ENCODE measurements at regions not wholly inside any gene's neighbourhood (a gene's known extent, or its start where the extent isn't known, plus 50 kb on each side); places are given as distances from the start of the nearest gene placed in this dataset.
A peak's percentile ranks its signal among the peaks of the same experiment; 100 is the strongest.

GRCh38 chr11:80638296-80638695 is 1197.5 kb upstream of the TENM4 start:
- Histone ChIP-seq H3K4me1 (ENCODE audit: control insufficient read depth, insufficient read depth, low read length, poor library complexity, severe bottlenecking) (no peaks in the 10 kb centered on the region), H3K9me3 (ENCODE audit: control insufficient read depth, low read length) (no peaks in the 10 kb centered on the region), H3K27ac (ENCODE audit: low read depth, low read length, severe bottlenecking) (no peak overlapping the region), H3K4me3 (ENCODE audit: extremely low read depth, insufficient read depth, low read length, poor library complexity, severe bottlenecking) (no peak overlapping the region), H3K36me3 (ENCODE audit: control insufficient read depth, insufficient read depth, low read length) (no peaks in the 10 kb centered on the region)
- WGBS, 2 experiments (ENCODE audit: insufficient coverage in 2 of 2): 90 to 95% methylated on average over 2 to 3 of the region's 3 CpGs

GRCh38 chr11:80637571-80637970 is 1196.7 kb upstream of the TENM4 start:
- 100% methylated on average over 2 of the region's 2 CpGs; no CpG with 5 or more reads in 1 of the 2 experiments for WGBS, 2 experiments (ENCODE audit: insufficient coverage in 2 of 2)
- no peaks in the 10 kb centered on the region for H3K9me3 ChIP-seq (ENCODE audit: control insufficient read depth, low read length)
- no peaks in the 10 kb centered on the region for H3K4me1 ChIP-seq (ENCODE audit: control insufficient read depth, insufficient read depth, low read length, poor library complexity, severe bottlenecking)
- H3K27ac ChIP-seq (ENCODE audit: low read depth, low read length, severe bottlenecking): no peak overlapping the region
- H3K4me3 ChIP-seq (ENCODE audit: extremely low read depth, insufficient read depth, low read length, poor library complexity, severe bottlenecking): no peak overlapping the region
- H3K36me3 ChIP-seq (ENCODE audit: control insufficient read depth, insufficient read depth, low read length): no peaks in the 10 kb centered on the region

GRCh38 chr11:80636999-80637398 is 1196.2 kb upstream of the TENM4 start:
- Histone ChIP-seq H3K9me3 (ENCODE audit: control insufficient read depth, low read length) (no peaks in the 10 kb centered on the region), H3K4me1 (ENCODE audit: control insufficient read depth, insufficient read depth, low read length, poor library complexity, severe bottlenecking) (no peaks in the 10 kb centered on the region), H3K27ac (ENCODE audit: low read depth, low read length, severe bottlenecking) (no peak overlapping the region), H3K4me3 (ENCODE audit: extremely low read depth, insufficient read depth, low read length, poor library complexity, severe bottlenecking) (no peak overlapping the region), H3K36me3 (ENCODE audit: control insufficient read depth, insufficient read depth, low read length) (no peaks in the 10 kb centered on the region)
- whole genome bisulfite sequencing, 2 experiments (ENCODE audit: insufficient coverage in 2 of 2): no CpG with 5 or more reads among the region's 3 CpGs

GRCh38 chr11:80635178-80635577 is 1194.3 kb upstream of the TENM4 start:
- Histone ChIP-seq H3K4me3 (ENCODE audit: extremely low read depth, insufficient read depth, low read length, poor library complexity, severe bottlenecking) (no peak overlapping the region), H3K4me1 (ENCODE audit: control insufficient read depth, insufficient read depth, low read length, poor library complexity, severe bottlenecking) (no peaks in the 10 kb centered on the region), H3K27ac (ENCODE audit: low read depth, low read length, severe bottlenecking) (no peak overlapping the region), H3K9me3 (ENCODE audit: control insufficient read depth, low read length) (no peaks in the 10 kb centered on the region), H3K36me3 (ENCODE audit: control insufficient read depth, insufficient read depth, low read length) (no peaks in the 10 kb centered on the region)
- 83% methylated on average over 1 of the region's 3 CpGs; no CpG with 5 or more reads in 1 of the 2 experiments for WGBS, 2 experiments (ENCODE audit: insufficient coverage in 2 of 2)

- Histone ChIP-seq H3K36me3 (ENCODE audit: control insufficient read depth, insufficient read depth, low read length) (no peaks in the 10 kb centered on the region), H3K4me1 (ENCODE audit: control insufficient read depth, insufficient read depth, low read length, poor library complexity, severe bottlenecking) (no peaks in the 10 kb centered on the region), H3K9me3 (ENCODE audit: control insufficient read depth, low read length) (no peaks in the 10 kb centered on the region), H3K4me3 (ENCODE audit: extremely low read depth, insufficient read depth, low read length, poor library complexity, severe bottlenecking) (no peak overlapping the region), H3K27ac (ENCODE audit: low read depth, low read length, severe bottlenecking) (peak overlapping the region; percentile 55)
- 69 to 85% methylated on average over 2 of the region's 4 CpGs for WGBS, 2 experiments (ENCODE audit: insufficient coverage in 2 of 2)
Observed at GRCh38 chr11:80632691-80633090, 1191.9 kb upstream of the TENM4 start.

GRCh38 chr11:80632156-80632555 is 1191.3 kb upstream of the TENM4 start:
- H3K27ac ChIP-seq (ENCODE audit: low read depth, low read length, severe bottlenecking): peak overlapping the region; percentile 55
- 100% methylated on average over 1 of the region's 2 CpGs for WGBS, 2 experiments (ENCODE audit: insufficient coverage in 2 of 2)

GRCh38 chr11:80629466-80629865 is 1188.6 kb upstream of the TENM4 start:
- Histone ChIP-seq H3K4me3 (ENCODE audit: extremely low read depth, insufficient read depth, low read length, poor library complexity, severe bottlenecking) (no peak overlapping the region), H3K9me3 (ENCODE audit: control insufficient read depth, low read length) (no peaks in the 10 kb centered on the region), H3K27ac (ENCODE audit: low read depth, low read length, severe bottlenecking) (no peak overlapping the region), H3K4me1 (ENCODE audit: control insufficient read depth, insufficient read depth, low read length, poor library complexity, severe bottlenecking) (no peaks in the 10 kb centered on the region), H3K36me3 (ENCODE audit: control insufficient read depth, insufficient read depth, low read length) (no peaks in the 10 kb centered on the region)
- WGBS, 2 experiments (ENCODE audit: insufficient coverage in 2 of 2): no CpG with 5 or more reads among the region's 2 CpGs

More at GRCh38 chr11:80632156-80632555, 1191.3 kb upstream of the TENM4 start:
- Histone ChIP-seq H3K9me3 (ENCODE audit: control insufficient read depth, low read length) (no peaks in the 10 kb centered on the region), H3K4me1 (ENCODE audit: control insufficient read depth, insufficient read depth, low read length, poor library complexity, severe bottlenecking) (no peaks in the 10 kb centered on the region), H3K4me3 (ENCODE audit: extremely low read depth, insufficient read depth, low read length, poor library complexity, severe bottlenecking) (no peak overlapping the region), H3K36me3 (ENCODE audit: control insufficient read depth, insufficient read depth, low read length) (no peaks in the 10 kb centered on the region)

DNA sequence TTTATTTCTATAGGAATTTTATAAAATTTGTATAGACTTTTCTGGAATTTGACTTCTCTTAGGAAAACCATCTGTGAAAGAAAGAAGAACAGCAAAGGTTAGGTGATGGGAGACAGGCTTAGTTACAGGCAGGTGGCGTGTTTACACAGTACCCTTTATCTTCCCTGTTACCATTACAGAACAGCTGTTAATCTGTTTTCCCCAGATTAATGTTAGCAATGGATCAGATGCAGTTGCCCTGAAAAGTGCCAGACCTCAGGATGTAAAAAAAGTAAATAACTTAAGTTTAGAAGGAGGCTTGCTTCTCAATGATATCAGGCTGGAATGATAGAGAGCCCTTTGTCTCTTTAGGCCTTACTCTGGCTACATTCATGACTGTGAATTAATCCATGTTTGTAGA is 1186.5 kb upstream of the TENM4 start:
- H3K27ac ChIP-seq (ENCODE audit: low read depth, low read length, severe bottlenecking): peak overlapping the region; percentile 43
- no peaks in the 10 kb centered on the region for H3K4me1 ChIP-seq (ENCODE audit: control insufficient read depth, insufficient read depth, low read length, poor library complexity, severe bottlenecking)
- H3K9me3 ChIP-seq (ENCODE audit: control insufficient read depth, low read length): no peaks in the 10 kb centered on the region
- no peaks in the 10 kb centered on the region for H3K36me3 ChIP-seq (ENCODE audit: control insufficient read depth, insufficient read depth, low read length)
- no CpG with 5 or more reads among the region's 1 CpG for WGBS, 2 experiments (ENCODE audit: insufficient coverage in 2 of 2)
- H3K4me3 ChIP-seq (ENCODE audit: extremely low read depth, insufficient read depth, low read length, poor library complexity, severe bottlenecking): no peak overlapping the region

DNA sequence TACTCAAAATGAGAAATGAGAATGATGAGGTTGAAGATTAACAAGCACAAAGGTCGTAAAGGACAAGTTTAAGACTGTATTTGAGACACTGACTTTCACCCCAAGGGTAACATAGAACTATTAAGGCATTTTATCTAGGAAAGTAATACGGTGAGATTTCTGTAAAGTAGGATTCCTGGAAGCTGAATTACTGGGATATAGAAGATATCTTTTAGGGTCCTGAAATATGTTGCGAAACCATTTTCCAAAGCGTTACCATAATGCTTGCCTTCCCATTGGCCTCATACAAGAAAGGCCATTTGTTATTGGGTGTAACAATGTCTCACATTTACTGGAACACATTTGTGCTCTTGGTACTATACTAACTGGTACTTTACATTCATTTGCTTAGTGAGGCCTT is 1185.9 kb upstream of the TENM4 start:
- H3K4me3 ChIP-seq (ENCODE audit: extremely low read depth, insufficient read depth, low read length, poor library complexity, severe bottlenecking): no peak overlapping the region
- 100% methylated on average over 1 to 2 of the region's 4 CpGs for WGBS, 2 experiments (ENCODE audit: insufficient coverage in 2 of 2)
- H3K27ac ChIP-seq (ENCODE audit: low read depth, low read length, severe bottlenecking): no peak overlapping the region
- H3K36me3 ChIP-seq (ENCODE audit: control insufficient read depth, insufficient read depth, low read length): no peaks in the 10 kb centered on the region
- H3K4me1 ChIP-seq (ENCODE audit: control insufficient read depth, insufficient read depth, low read length, poor library complexity, severe bottlenecking): no peaks in the 10 kb centered on the region
- no peaks in the 10 kb centered on the region for H3K9me3 ChIP-seq (ENCODE audit: control insufficient read depth, low read length)

- Histone ChIP-seq H3K4me1 (ENCODE audit: control insufficient read depth, insufficient read depth, low read length, poor library complexity, severe bottlenecking) (no peaks in the 10 kb centered on the region), H3K27ac (ENCODE audit: low read depth, low read length, severe bottlenecking) (no peak overlapping the region), H3K4me3 (ENCODE audit: extremely low read depth, insufficient read depth, low read length, poor library complexity, severe bottlenecking) (no peak overlapping the region), H3K36me3 (ENCODE audit: control insufficient read depth, insufficient read depth, low read length) (no peaks in the 10 kb centered on the region), H3K9me3 (ENCODE audit: control insufficient read depth, low read length) (no peaks in the 10 kb centered on the region)
- WGBS, 2 experiments (ENCODE audit: insufficient coverage in 2 of 2): 100% methylated on average over 1 to 2 of the region's 3 CpGs
Observed at GRCh38 chr11:80625563-80625962, 1184.7 kb upstream of the TENM4 start.

DNA sequence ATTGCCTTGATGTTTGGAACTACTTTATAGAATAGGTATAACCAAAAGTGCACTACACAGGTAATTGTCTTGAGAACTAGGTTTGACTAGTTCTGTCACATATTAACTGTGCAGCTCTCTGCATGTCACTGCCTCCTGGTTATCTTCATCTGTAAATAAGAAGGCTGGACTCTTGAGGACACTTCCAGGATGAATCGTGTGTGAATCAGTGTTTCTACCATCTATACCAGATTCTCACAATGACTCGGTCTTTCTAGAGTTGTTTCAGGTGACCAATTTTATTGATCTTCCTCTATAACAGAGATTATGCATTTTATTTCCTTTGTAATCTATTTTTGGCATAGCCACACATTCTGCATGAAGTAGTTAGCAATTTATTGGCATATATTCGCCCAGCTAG is 1181.0 kb upstream of the TENM4 start:
- 100% methylated on average over 1 of the region's 3 CpGs; no CpG with 5 or more reads in 1 of the 2 experiments for WGBS, 2 experiments (ENCODE audit: insufficient coverage in 2 of 2)
- no peak overlapping the region for H3K4me3 ChIP-seq (ENCODE audit: extremely low read depth, insufficient read depth, low read length, poor library complexity, severe bottlenecking)

More for the DNA sequence above, 1181.0 kb upstream of the TENM4 start:
- Histone ChIP-seq H3K4me1 (ENCODE audit: control insufficient read depth, insufficient read depth, low read length, poor library complexity, severe bottlenecking) (no peaks in the 10 kb centered on the region), H3K27ac (ENCODE audit: low read depth, low read length, severe bottlenecking) (no peak overlapping the region), H3K36me3 (ENCODE audit: control insufficient read depth, insufficient read depth, low read length) (no peaks in the 10 kb centered on the region), H3K9me3 (ENCODE audit: control insufficient read depth, low read length) (no peaks in the 10 kb centered on the region)

Measured in mesodermal cell (in vitro differentiated cells).